HUES6 (cell line): ENCODE measurements at regions not wholly inside any gene's neighbourhood (a gene's known extent, or its start where the extent isn't known, plus 50 kb on each side); places are given as distances from the start of the nearest gene placed in this dataset.

Experiments used
- H3K27ac ChIP-seq: 2 replicates; pipeline ENCODE4 v1.7.0; 2013; ENCODE audit warnings: low read depth, mild to moderate bottlenecking, low read length, inconsistent platforms
- H3K27me3 ChIP-seq: 2 replicates; pipeline ENCODE4 v1.6.1; 2013; ENCODE audit warnings: low read length; ENCODE audit not compliant: control insufficient read depth, insufficient read depth
- H3K36me3 ChIP-seq: 2 replicates; pipeline ENCODE4 v1.6.1; 2013; ENCODE audit warnings: low read length; ENCODE audit not compliant: control insufficient read depth, insufficient read depth
- H3K4me1 ChIP-seq: 2 replicates; pipeline ENCODE4 v1.6.1; 2013; ENCODE audit warnings: low read length; ENCODE audit not compliant: control insufficient read depth, insufficient read depth
- H3K4me3 ChIP-seq: 2 replicates; pipeline ENCODE4 v1.5.1; 2013; ENCODE audit warnings: low read depth, low read length
- H3K9ac ChIP-seq: one replicate; pipeline ENCODE4 v1.6.1; 2013; ENCODE audit warnings: mild to moderate bottlenecking, low read length
- H3K9me3 ChIP-seq: 2 replicates; pipeline ENCODE4 v1.6.1; 2013; ENCODE audit warnings: low read depth, low read length; ENCODE audit not compliant: control insufficient read depth, insufficient read depth

DNA sequence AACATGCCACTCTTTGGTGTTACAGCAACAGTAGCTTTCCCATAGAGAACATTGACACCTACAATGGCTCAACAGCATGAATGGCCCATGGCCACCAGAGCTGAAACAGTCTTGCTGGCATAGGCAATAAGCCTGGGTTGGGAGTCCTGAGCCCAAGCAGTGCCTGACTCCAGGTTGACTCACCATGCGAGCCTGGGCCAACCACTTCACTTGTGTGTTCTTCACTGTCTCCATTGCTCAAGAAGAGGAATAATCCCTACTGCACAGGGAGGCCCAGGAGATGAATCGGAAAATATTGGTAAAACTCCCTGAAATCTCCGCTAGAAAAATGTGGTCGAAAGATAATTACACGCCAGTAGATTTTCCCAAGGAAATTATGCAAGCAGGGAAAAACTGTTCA is 89.2 kb upstream of the INHBA start:
- no peaks in the 10 kb centered on the region for H3K4me1 ChIP-seq
- H3K4me3 ChIP-seq, result no peak overlapping the region
- no peak overlapping the region for H3K27ac ChIP-seq
- no peaks in the 10 kb centered on the region for H3K9me3 ChIP-seq
- no peaks in the 10 kb centered on the region for H3K27me3 ChIP-seq
- no peaks in the 10 kb centered on the region for H3K36me3 ChIP-seq
- no peak overlapping the region for H3K9ac ChIP-seq

DNA sequence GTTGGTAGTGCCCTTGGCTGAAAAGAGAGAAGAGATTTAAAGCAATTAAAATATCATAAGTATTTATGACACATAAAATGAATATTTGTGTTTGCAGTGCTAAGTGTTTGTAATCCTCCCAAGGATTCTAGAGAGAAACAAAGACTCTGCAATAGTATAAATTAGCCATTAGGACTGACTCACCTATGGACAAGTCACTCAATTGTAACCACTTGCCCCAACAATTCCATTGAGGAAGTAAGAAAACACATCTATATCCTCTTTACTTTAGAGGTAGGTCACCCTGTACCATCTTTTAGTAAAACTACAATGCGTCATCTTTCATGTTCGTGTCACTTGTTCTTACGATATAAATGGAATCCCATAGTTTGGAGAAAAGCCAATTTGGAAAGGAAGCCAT is 85.7 kb upstream of the INHBA start:
- Histone ChIP-seq H3K27me3 (no peaks in the 10 kb centered on the region), H3K4me3 (no peak overlapping the region), H3K9me3 (no peaks in the 10 kb centered on the region), H3K4me1 (no peaks in the 10 kb centered on the region), H3K36me3 (no peaks in the 10 kb centered on the region), H3K9ac (no peak overlapping the region), H3K27ac (no peak overlapping the region)

DNA sequence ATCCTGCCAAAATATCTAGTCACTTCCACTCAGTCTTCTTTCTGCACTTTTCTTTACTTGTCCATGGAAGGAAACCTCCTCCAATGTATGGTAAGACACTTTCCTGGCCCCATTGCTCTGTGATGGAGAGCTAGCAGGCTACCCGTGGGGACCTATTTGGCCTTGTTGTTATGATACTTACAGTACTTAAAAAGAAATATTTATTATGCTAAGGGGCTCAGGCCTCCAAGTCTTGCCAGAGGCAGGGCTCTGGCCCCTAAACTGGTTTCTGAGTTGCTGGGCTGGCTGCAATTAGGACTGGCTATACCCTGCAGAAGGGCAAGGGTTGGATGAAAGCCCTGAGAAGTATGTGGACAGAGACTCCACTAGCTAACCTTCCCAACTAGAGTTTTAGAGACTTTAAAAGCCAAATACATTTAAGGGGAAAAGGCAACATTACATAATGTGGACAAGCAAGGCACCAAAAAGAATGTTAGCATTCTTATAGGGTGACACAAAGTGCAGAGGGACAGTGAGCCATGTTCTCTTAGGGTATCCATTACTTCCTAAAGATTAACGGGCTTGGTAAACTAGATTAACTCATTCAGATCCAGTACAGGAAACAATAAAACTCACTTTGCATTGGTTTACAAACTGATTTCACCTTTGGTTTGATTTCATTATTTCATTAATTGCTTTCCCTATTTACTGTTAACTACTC is 84.9 kb upstream of the INHBA start:
- no peaks in the 10 kb centered on the region for H3K4me1 ChIP-seq
- no peak overlapping the region for H3K4me3 ChIP-seq
- no peaks in the 10 kb centered on the region for H3K9me3 ChIP-seq
- H3K9ac ChIP-seq, result no peak overlapping the region
- no peaks in the 10 kb centered on the region for H3K27me3 ChIP-seq
- H3K27ac ChIP-seq, result no peak overlapping the region
- H3K36me3 ChIP-seq, result no peaks in the 10 kb centered on the region

DNA sequence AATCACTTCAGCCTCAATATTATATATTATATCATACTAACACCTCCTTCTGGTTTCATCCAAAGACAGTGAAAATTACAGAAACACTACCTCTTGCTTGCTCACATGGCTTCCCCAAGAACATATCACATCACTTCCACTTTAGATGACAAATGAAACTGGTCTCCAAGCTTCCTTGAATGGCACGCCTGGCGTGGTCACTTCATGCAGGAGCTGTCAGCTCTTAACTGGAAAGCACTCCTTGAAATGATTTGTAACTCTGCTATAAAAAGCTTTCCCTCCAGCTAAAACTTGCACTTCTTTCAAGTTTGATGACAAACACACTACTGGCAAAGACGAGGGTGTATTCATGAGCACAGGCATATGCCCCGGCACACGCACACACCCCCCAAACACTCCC is 84.1 kb upstream of the INHBA start:
- no peak overlapping the region for H3K4me3 ChIP-seq
- H3K4me1 ChIP-seq, result no peaks in the 10 kb centered on the region
- H3K9ac ChIP-seq, result no peak overlapping the region
- no peaks in the 10 kb centered on the region for H3K27me3 ChIP-seq
- H3K9me3 ChIP-seq, result no peaks in the 10 kb centered on the region
- no peaks in the 10 kb centered on the region for H3K36me3 ChIP-seq
- no peak overlapping the region for H3K27ac ChIP-seq

DNA sequence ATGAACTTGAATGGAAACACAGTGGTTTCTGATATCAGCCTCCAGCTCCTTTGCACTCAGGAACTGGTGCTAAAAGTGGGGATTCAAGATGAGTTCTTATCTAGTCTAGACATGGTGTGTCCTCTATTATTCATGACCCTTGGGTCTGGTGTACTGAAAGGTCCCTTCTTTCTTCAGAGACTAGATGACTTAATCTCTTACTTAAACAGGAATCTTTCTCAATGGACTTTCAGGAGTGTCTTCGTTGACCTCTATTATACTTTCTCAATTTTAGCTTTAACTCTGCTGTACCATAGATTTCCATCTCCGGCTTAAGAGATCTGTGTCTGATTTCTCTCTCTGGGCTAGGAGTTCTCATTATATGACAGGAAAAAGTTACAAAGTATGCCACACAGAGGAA is 83.5 kb upstream of the INHBA start:
- Histone ChIP-seq H3K4me3 (no peak overlapping the region), H3K27ac (no peak overlapping the region), H3K9ac (no peak overlapping the region), H3K36me3 (no peaks in the 10 kb centered on the region), H3K27me3 (no peaks in the 10 kb centered on the region), H3K9me3 (no peaks in the 10 kb centered on the region), H3K4me1 (no peaks in the 10 kb centered on the region)

DNA sequence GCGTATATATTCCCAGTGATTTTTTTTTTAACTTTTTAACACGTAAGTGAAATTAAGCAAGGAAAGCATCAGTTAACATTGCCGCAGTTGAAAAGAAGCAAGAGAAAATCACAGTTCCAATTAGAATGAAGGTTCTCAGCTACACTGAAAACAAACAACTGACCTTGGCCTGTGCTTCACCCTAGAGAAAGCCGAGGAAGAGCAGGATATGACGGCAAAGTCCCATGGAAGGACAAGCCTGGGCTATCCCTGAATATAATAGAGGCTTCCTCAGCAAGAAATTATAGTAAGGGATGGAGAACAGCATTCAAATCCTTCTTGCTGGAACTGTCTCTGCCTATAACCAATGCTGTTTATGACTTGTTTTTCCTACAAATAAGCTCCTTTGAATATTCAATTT is 83.0 kb upstream of the INHBA start:
- no peak overlapping the region for H3K9ac ChIP-seq
- no peaks in the 10 kb centered on the region for H3K36me3 ChIP-seq
- no peaks in the 10 kb centered on the region for H3K4me1 ChIP-seq
- H3K27me3 ChIP-seq, result no peaks in the 10 kb centered on the region
- no peaks in the 10 kb centered on the region for H3K9me3 ChIP-seq
- H3K4me3 ChIP-seq, result no peak overlapping the region
- H3K27ac ChIP-seq, result no peak overlapping the region

DNA sequence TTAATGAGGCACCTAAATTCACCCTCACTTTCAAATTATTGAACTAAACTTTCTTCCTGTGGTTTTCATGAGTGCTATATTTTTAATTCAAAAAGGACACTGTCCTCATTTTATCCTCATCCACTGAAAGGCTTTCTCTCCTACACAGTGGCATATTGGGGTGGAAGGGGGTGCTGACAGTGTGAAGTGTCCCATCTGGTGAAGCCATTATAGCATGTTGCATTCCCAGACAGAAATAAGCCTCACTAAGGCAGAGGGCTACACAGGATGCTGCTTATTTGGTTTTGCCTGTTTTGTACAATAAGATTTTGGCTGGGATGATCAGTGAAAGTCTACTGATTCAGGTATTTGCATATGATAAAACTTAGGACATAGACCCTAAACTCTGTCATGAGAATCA is 82.4 kb upstream of the INHBA start:
- no peaks in the 10 kb centered on the region for H3K9me3 ChIP-seq
- H3K36me3 ChIP-seq, result no peaks in the 10 kb centered on the region
- no peak overlapping the region for H3K9ac ChIP-seq
- H3K4me1 ChIP-seq, result no peaks in the 10 kb centered on the region
- H3K27me3 ChIP-seq, result no peaks in the 10 kb centered on the region
- H3K27ac ChIP-seq, result no peak overlapping the region
- no peak overlapping the region for H3K4me3 ChIP-seq

DNA sequence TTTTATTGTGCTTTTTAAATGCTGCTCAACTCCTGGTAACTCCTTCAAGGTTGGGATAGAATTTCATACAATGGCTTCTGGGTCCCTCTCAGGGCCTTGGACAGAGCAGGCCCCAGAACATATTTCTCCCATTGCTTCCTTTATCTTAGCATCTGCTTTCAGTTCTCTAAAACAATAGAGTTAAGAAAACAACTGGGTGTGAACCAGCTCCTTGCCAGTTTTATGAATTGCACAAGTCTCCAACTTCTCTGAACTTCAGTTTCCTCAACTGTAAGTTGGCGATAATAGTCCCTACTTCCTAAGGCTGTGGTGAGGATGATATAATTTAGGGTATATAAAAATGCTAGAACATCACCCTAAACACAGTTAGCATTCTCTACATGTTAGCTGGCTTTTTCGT is 77.0 kb upstream of the INHBA start:
- Histone ChIP-seq H3K27ac (no peak overlapping the region), H3K9ac (no peak overlapping the region)

DNA sequence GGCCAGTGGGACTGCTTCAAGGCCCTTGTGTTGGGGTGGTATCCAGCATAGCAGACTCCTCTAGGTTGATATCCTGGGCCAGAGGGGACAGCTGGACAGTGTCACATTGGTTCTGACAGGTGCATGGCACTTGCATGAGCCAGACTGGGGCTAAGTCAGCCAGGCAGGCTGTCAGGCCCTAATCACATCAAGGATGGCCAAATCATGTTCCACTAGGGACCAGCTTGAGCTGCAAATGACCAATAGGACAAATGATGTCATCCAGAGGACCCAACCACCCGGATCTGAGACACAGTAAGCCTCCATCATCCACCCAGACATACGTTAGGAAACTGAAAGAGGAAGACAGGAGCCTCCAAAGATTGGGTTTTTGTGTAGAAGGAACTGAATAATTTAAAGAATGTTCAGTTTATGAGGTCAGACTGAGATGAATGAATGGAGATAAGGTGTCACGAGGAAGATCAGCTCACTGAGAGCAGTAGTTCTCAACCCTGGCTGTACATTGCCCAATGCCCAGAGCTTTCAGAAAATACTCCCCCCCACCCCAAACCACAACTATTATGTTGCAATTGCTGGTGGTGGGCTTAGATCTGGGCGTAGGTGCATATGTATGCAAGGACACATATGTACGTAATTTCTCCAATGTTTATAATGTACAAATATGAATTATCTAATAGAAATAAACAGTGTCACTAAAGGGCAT is 75.2 kb upstream of the INHBA start:
- Histone ChIP-seq H3K27ac (no peak overlapping the region), H3K9ac (no peak overlapping the region), H3K36me3 (no peaks in the 10 kb centered on the region)

More for the DNA sequence above, 77.0 kb upstream of the INHBA start:
- Histone ChIP-seq H3K4me1 (no peaks in the 10 kb centered on the region), H3K36me3 (no peaks in the 10 kb centered on the region), H3K4me3 (no peak overlapping the region), H3K9me3 (0 out of 2 replicates have a peak, but pooled peaks cover 2% of the 10 kb centered on the region), H3K27me3 (no peaks in the 10 kb centered on the region)

DNA sequence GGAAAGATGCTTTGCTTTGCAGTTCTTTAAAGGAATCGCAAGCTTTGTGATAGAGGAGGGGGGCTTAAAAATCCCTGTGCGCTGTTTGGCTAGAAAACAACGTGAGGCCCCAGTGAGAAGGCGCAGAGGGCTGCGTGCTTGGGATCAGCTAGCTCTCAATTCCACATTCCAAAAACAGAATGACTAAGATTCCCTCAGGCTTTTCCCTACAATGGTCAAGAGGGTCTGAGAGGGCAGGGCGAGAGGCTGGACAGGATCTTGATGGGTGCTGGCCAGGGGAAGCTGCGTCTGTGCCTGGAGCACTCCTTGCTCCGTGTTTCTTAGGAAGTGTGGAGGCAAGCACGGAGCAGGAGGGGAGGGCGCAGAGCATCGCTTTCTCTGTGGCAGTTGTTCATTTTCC is 72.1 kb upstream of the INHBA start:
- H3K27ac ChIP-seq, result no peak overlapping the region
- H3K9ac ChIP-seq, result no peak overlapping the region

More for the DNA sequence above, 75.2 kb upstream of the INHBA start:
- H3K4me1 ChIP-seq, result no peaks in the 10 kb centered on the region
- no peak overlapping the region for H3K4me3 ChIP-seq
- 0 out of 2 replicates have a peak, but pooled peaks cover 2% of the 10 kb centered on the region for H3K9me3 ChIP-seq
- no peaks in the 10 kb centered on the region for H3K27me3 ChIP-seq

DNA sequence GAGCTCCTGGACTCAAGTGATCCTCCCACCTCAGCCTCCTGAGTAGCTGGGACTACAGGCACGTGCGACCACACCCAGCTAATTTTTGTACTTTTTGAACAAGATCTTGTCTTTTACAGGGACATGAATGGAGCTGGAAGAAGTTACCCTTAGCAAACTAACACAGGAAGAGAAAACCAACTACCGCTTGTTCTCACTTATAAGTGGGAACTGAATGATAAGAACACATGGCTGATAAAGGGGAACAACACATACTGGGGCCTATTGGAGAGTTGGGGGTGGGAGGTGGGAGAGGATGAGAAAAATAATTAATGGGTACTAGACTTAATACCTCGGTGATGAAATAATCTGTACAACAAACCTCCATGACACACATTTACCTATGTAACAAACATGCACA is 70.9 kb upstream of the INHBA start:
- no peaks in the 10 kb centered on the region for H3K27me3 ChIP-seq
- no peak overlapping the region for H3K4me3 ChIP-seq
- H3K9ac ChIP-seq, result no peak overlapping the region
- H3K4me1 ChIP-seq, result no peaks in the 10 kb centered on the region
- no peaks in the 10 kb centered on the region for H3K36me3 ChIP-seq
- H3K27ac ChIP-seq, result no peak overlapping the region
- H3K9me3 ChIP-seq, result 0 out of 2 replicates have a peak, but pooled peaks cover 5% of the 10 kb centered on the region

More for the DNA sequence above, 72.1 kb upstream of the INHBA start:
- Histone ChIP-seq H3K36me3 (no peaks in the 10 kb centered on the region), H3K27me3 (no peaks in the 10 kb centered on the region), H3K9me3 (0 out of 2 replicates have a peak, but pooled peaks cover 2% of the 10 kb centered on the region), H3K4me3 (no peak overlapping the region), H3K4me1 (no peaks in the 10 kb centered on the region)
